ENCODE measurements at regions not wholly inside any gene's neighbourhood (a gene's known extent, or its start where the extent isn't known, plus 50 kb on each side); places are given as distances from the start of the nearest gene placed in this dataset.

DNA sequence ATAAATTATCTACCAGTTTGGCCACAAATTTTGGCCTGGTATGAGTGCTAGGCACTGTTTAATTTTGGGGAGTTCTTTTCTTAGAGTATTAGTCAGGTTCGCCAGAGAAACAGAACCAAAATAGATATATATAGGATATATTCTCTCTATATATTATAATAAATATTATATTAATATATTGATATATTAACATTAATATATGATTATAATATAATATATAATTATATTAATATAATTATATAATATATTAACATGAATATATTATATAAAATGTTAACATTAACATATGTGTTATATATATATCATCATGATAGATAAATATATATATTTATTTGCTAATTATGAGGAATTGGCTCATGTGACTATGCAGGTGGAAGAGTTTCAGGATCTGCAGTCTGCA, 137.8 kb upstream of the CHRNA7 start:
- no peak for TF ChIP-seq POLR2AphosphoS5 (IDR thresholded peaks at IDR 0.05; ENCODE audit: borderline replicate concordance, low read depth, low read length)
- TF ChIP-seq EZH2 (IDR thresholded peaks at IDR 0.05) = no peak
- TF ChIP-seq FOXP2 (optimal IDR thresholded peaks at IDR 0.05; ENCODE audit: control extremely low read depth, extremely low read length, insufficient read depth) = no peak
